ENCODE measurements at regions not wholly inside any gene's neighbourhood (a gene's known extent, or its start where the extent isn't known, plus 50 kb on each side); places are given as distances from the start of the nearest gene placed in this dataset.

- DNase-seq, result no peak
These were observed 104.6 kb downstream of the AMY1C start for GRCh38 chr1:103854279-103854678.

DNA sequence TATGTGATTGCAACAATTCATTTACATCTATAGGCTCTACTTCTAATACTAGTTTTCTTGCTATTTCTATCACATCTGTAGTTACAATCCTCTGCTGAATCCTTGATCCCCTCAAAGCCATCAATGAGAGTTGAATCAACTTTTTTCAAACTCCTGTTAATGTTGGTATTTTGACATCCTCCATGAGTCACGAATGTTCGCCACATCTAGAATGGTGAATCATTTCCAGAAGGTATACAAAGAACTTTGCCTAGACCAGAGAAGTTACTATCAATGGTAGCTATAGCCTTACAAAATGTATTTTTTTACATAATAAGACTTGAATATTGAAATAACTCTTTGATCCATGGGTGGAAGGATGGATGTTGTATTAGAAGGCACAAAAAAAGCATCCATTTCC lies 110.0 kb downstream of the AMY1C start:
- DNase-seq, result no peak

DNA sequence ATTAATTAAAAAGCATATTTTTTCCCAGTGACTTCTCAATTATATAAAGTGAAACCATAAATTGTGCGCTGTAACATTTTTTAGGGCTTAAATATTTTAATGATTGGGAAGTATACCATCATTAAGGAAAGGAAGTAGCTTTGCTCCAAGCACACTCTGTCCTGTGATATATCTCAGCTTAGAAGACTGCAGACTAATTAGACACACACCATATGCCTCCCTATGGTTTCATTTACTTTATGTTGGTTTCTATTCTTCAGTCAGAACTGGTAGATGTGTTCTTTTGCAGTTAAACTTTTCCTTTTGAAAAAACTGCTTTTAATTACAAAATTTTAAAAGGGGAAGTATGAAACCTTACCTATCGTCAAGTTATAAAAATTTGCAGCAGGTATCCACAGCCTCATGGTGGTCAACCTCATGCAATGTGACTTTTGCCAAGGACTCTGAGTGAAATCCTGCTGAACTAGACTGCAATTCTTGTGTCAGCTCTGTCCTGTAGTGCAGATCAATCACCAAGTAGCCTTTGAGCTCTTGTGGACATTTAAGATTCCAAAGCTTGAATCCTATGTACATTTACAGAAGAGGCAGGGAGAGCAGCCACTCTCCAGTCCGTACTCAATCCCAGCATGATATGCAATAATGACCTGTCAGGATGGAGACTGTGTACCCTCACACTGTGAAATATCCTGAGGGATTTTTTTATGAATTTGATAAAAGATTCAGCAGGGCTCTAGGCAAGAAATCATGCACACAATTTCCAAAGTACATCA lies 149.1 kb downstream of the AMY1C start:
- no peak for DNase-seq

DNA sequence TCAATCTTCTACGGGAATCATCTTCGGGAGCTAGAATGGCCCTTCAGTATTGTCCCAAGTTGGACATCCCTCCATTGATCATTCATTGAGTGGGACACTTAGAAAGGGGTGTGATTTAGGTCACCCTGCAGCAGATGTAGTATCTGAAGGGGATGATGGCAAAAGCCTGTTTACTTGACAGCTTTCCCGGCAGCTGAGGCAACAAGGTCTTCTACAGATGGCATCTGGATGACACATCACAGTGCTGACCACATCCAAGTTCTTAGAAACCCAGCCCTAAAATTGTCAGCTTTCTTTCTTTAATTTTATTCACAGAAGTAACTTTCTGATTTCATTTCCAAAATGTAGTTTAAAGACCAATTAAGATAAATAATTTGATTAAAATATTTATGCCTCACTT lies 150.3 kb downstream of the AMY1C start:
- DNase-seq, result no peak

GRCh38 chr1:103901072-103901471 lies 151.4 kb downstream of the AMY1C start:
- DNase-seq, result no peak

- no peak for DNase-seq
These were observed 155.7 kb downstream of the AMY1C start for GRCh38 chr1:103905363-103905762.

- DNase-seq, result no peak
These were observed 161.8 kb downstream of the AMY1C start for GRCh38 chr1:103911450-103911849.

DNA sequence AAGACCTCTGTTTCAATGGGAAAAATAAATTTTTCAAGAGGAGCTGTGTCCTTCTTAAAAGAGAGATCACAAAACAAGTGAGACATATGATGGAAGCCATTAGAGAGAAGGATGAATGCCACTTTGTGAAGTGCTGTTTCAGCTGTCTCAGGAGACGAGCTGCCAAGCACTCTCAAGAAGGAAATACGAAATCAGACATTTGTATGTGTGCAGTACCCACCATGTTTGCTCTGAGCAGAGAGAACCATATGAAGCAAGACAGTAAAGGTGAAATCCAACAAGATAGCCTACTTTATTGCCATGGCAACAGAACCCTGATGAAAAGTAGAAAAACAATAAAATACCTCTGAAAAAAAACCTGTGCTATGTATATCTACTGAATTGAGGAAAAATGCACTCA lies 168.1 kb downstream of the AMY1C start:
- no peak for DNase-seq

DNA sequence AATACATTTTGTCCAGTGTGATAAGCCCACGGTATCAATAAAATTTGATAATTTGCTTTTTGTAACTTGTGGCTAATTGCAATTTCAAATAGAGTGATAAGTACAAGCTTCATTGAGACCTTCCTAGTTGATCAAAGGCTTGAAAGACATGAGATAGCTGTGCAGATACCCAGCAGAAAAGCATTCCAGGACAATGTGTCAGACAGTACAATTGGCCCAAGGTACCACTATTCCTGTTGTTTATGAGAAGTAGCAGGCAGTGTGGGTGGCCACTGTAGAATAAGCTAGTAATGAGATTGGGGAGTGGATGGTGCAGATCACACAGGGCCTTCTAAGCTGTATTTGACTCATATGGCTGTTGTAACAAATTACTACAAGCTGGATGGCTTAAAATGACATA lies 182.2 kb downstream of the AMY1C start:
- DNase-seq, result no peak

DNA sequence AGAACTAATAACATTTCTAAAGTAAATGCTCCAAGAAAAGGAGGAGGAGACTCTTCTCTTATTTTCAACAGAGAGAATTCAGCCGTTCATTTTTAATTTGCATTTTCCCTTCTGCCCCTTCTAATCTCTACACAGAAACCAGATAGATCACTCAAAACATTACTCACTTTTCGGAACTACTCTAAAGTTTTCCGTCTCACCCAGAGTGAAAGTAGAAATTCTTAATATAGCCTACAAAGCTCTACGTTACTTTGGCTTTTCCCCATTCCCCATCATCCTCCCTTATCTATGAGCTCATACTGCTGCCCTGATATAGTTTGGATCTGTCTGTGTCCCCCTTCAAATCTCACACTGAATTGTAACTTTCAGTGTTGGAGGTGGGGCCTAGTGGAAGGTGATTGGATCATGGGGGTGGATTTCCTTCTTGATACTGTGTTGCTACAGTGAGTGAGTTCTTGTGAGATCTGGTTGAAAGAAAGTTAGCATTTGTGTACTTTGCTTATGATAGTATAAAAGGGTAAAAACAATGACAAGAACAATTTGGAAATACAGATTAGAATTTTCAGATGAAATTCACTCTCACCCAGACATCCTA lies 188.2 kb downstream of the AMY1C start:
- no peak for DNase-seq

GRCh38 chr1:103941086-103941485 lies 191.4 kb downstream of the AMY1C start:
- no peak for DNase-seq

- DNase-seq, result no peak
These were observed 192.3 kb downstream of the AMY1C start for GRCh38 chr1:103942029-103942428.

- no peak for DNase-seq
These were observed 196.1 kb downstream of the AMY1C start for GRCh38 chr1:103945774-103946173.

DNA sequence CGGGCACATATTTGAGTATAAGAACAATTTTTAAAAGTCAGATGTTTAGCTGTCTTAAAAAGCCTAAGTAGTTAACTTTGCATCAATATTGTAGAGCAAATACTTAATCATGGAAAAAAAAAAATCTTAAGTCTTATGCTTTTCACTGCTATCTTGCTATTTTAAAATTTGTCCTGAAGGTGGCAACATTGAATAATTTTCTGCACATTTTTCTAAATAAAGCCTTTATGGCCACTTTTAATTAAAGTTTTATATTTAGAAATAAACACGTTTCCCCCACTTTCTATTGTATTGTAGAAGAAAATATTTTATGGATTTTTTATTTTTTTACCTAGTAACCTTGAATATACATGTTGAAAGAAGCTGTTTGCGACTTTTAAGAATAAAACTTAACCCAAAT lies 198.8 kb downstream of the AMY1C start:
- peak in 1 of 2 donors; percentile 1 for DNase-seq

DNA sequence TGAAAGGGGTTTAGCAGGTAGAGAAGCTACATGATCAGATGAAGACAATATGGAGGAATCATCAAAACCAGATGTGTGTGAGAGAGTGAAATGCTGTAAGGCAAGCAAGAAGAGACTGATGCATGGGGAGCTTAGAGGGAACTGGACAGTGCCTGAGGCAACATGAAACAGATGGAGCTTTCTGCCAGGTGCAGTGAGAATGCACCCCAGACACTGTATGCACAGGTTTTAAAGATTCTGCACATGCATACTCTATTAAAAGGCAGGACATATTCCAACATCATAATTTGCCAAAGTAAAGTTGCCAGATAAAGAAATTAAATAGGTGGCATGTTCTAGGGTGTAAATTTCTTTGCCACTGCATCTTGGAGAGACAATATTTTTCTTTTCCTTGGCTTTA lies 200.1 kb downstream of the AMY1C start:
- DNase-seq, result no peak

GRCh38 chr1:103953386-103953785 lies 203.7 kb downstream of the AMY1C start:
- no peak for DNase-seq

DNA sequence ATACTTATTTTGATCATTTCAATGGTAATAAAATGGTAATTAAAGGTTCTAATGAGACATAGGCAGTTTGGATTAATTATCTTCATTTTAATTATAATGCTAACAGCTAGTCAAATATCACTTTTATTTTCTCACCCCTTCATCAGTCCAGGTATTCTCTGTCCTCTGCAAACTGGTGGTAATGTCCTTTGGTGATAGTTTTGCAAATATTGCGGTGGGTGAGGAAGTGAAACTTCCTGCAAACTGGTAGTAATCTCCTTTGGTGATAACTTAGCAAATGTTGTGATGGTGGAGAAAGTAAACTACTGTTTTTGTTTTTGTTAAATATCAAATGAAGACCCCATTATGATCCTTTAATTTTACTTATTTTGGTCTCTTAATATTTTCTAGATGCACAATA lies 209.0 kb downstream of the AMY1C start:
- DNase-seq, result no peak

GRCh38 chr1:103959565-103959964 lies 209.9 kb downstream of the AMY1C start:
- DNase-seq, result no peak

- DNase-seq, result no peak
These were observed 210.3 kb downstream of the AMY1C start for GRCh38 chr1:103960045-103960444.

DNA sequence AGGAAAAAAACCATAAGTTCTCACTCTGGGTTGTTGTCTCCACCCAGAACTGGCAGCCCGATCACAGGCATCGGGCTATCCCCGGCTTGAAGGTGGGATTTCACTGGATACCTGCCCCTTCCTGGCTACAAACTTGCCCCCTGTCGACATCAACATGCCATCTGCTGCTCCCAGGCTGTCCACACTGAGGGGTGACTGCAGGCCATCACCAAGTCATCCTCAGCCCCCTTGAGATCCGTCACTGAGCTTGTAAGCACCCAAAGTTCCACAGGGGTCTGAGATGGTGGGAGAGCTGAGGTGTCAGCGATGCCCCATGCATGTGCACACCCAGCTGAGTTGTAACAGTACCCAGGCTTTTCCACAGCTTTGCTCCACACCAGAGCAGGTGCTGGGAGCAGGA lies 211.0 kb downstream of the AMY1C start:
- no peak for DNase-seq

DNA sequence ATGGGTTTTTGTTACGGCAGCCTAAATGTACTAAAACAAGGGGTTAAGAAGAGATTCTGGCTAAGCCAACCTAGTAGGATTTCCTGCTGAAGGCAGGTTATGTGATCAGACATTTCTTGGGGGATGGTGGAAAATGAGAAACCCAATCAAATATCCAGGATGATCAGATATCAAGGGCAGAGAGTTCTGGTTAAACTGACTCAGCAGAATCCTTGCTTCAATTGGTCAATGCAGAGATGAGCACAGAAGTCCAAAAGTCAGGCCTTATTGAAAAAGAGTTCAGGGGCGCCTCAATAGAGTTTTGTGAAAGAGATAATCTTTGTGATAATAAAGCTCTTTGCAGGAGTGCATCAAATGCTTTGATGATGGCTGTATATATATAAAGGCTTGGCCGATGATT lies 237.1 kb downstream of the AMY1C start:
- DNase-seq, result no peak

GRCh38 chr1:103997631-103998030 lies 247.9 kb downstream of the AMY1C start:
- no peak for DNase-seq

GRCh38 chr1:104018922-104019674 lies 269.4 kb downstream of the AMY1C start:
- no peak for DNase-seq

GRCh38 chr1:104019675-104020049 lies 270.0 kb downstream of the AMY1C start:
- DNase-seq, result no peak
